ENCODE measurements at regions not wholly inside any gene's neighbourhood (a gene's known extent, or its start where the extent isn't known, plus 50 kb on each side); places are given as distances from the start of the nearest gene placed in this dataset.
"Not testable (repeated sequence)": the region's sequence is repeated elsewhere in the genome, so short reads cannot be mapped to it uniquely, and the experiment has no call there.

- CTCF ChIA-PET: no interaction called here
- Mint-ChIP-seq H3K9me3 (no peaks in the 10 kb centered on the region), H3K27me3 (ENCODE audit: low read depth) (no peaks in the 10 kb centered on the region)
Observed at GRCh38 chr5:87183896-87184295, 83.8 kb upstream of the RASA1 start.

GRCh38 chr5:87184605-87185004 lies 83.1 kb upstream of the RASA1 start:
- no peak for DNase-seq
- Mint-ChIP-seq H3K36me3 (ENCODE audit: low read depth) (no peaks in the 10 kb centered on the region), H3K4me1 (ENCODE audit: low read depth) (peaks cover 20% of the 10 kb centered on the region), H3K27me3 (ENCODE audit: low read depth) (no peaks in the 10 kb centered on the region), H3K9me3 (no peaks in the 10 kb centered on the region), H3K4me3 (no peak overlapping the region), H3K27ac (no peak overlapping the region)
- CTCF ChIA-PET: no interaction called here
- intact Hi-C loops (cut with micrococcal nuclease): no loop called here

More at GRCh38 chr5:87183896-87184295, 83.8 kb upstream of the RASA1 start:
- no peak overlapping the region for H3K27ac Mint-ChIP-seq
- peaks cover 20% of the 10 kb centered on the region for H3K4me1 Mint-ChIP-seq (ENCODE audit: low read depth)
- no peak for DNase-seq
- H3K36me3 Mint-ChIP-seq (ENCODE audit: low read depth): no peaks in the 10 kb centered on the region
- no peak overlapping the region for H3K4me3 Mint-ChIP-seq
- intact Hi-C loops (cut with micrococcal nuclease): loop anchor here (2.0 kb wide), 1 partner anchor 63 kb away; no protein-coding TSS in a partner anchor

- DNase-seq: no peak
- CTCF ChIA-PET: no interaction called here
- intact Hi-C loops (cut with micrococcal nuclease): no loop called here
Observed at GRCh38 chr5:87185838-87186237, 81.8 kb upstream of the RASA1 start.

GRCh38 chr5:87188391-87188790 lies 79.3 kb upstream of the RASA1 start:
- no peak overlapping the region for H3K27ac Mint-ChIP-seq
- H3K9me3 Mint-ChIP-seq: no peaks in the 10 kb centered on the region
- H3K4me1 Mint-ChIP-seq (ENCODE audit: low read depth): peaks cover 3% of the 10 kb centered on the region
- intact Hi-C loops (cut with micrococcal nuclease): no loop called here
- DNase-seq: no peak
- CTCF ChIA-PET: no interaction called here
- H3K36me3 Mint-ChIP-seq (ENCODE audit: low read depth): no peaks in the 10 kb centered on the region
- no peaks in the 10 kb centered on the region for H3K27me3 Mint-ChIP-seq (ENCODE audit: low read depth)
- H3K4me3 Mint-ChIP-seq: no peak overlapping the region

More at GRCh38 chr5:87185838-87186237, 81.8 kb upstream of the RASA1 start:
- Mint-ChIP-seq H3K27me3 (ENCODE audit: low read depth) (no peaks in the 10 kb centered on the region), H3K4me1 (ENCODE audit: low read depth) (peaks cover 20% of the 10 kb centered on the region), H3K4me3 (no peak overlapping the region), H3K27ac (no peak overlapping the region), H3K36me3 (ENCODE audit: low read depth) (no peaks in the 10 kb centered on the region), H3K9me3 (no peaks in the 10 kb centered on the region)

- Mint-ChIP-seq H3K4me3 (no peak overlapping the region), H3K9me3 (no peaks in the 10 kb centered on the region), H3K27ac (no peak overlapping the region), H3K4me1 (ENCODE audit: low read depth) (peaks cover 6% of the 10 kb centered on the region), H3K36me3 (ENCODE audit: low read depth) (no peaks in the 10 kb centered on the region), H3K27me3 (ENCODE audit: low read depth) (no peaks in the 10 kb centered on the region)
- DNase-seq: no peak
- CTCF ChIA-PET: no interaction called here
- intact Hi-C loops (cut with micrococcal nuclease): no loop called here
Observed at GRCh38 chr5:87190041-87190440, 77.6 kb upstream of the RASA1 start.

- CTCF ChIA-PET: no interaction called here
- H3K9me3 Mint-ChIP-seq: no peaks in the 10 kb centered on the region
- peaks cover 12% of the 10 kb centered on the region for H3K4me1 Mint-ChIP-seq (ENCODE audit: low read depth)
- H3K36me3 Mint-ChIP-seq (ENCODE audit: low read depth): no peaks in the 10 kb centered on the region
- H3K27me3 Mint-ChIP-seq (ENCODE audit: low read depth): no peaks in the 10 kb centered on the region
- DNase-seq: no peak
- H3K4me3 Mint-ChIP-seq: no peak overlapping the region
- no peak overlapping the region for H3K27ac Mint-ChIP-seq
- intact Hi-C loops (cut with micrococcal nuclease): no loop called here
Observed at GRCh38 chr5:87190687-87191086, 77.0 kb upstream of the RASA1 start.

- CTCF ChIA-PET: interaction anchor here (0.6 to 1.7 kb wide), 2 partner anchors 9 to 86 kb away, joined by 3 to 4 read pairs; no protein-coding TSS in a partner anchor
- H3K4me3 Mint-ChIP-seq: no peak overlapping the region
- no peak overlapping the region for H3K27ac Mint-ChIP-seq
- no peak for DNase-seq
- intact Hi-C loops (cut with micrococcal nuclease): no loop called here
- H3K27me3 Mint-ChIP-seq (ENCODE audit: low read depth): no peaks in the 10 kb centered on the region
- no peaks in the 10 kb centered on the region for H3K36me3 Mint-ChIP-seq (ENCODE audit: low read depth)
- H3K4me1 Mint-ChIP-seq (ENCODE audit: low read depth): peaks cover 14% of the 10 kb centered on the region
- no peaks in the 10 kb centered on the region for H3K9me3 Mint-ChIP-seq
Observed at GRCh38 chr5:87191645-87192044, 76.0 kb upstream of the RASA1 start.

GRCh38 chr5:87195104-87195591 lies 72.5 kb upstream of the RASA1 start:
- peak; percentile 55 for DNase-seq
- intact Hi-C loops (cut with micrococcal nuclease): loop anchor here (1.0 to 2.0 kb wide), 2 partner anchors 72 to 74 kb away; partner anchors contain the start of gene RASA1
- Mint-ChIP-seq H3K9me3 (peaks cover 3% of the 10 kb centered on the region), H3K36me3 (ENCODE audit: low read depth) (no peaks in the 10 kb centered on the region), H3K4me1 (ENCODE audit: low read depth) (peaks cover 14% of the 10 kb centered on the region), H3K27ac (no peak overlapping the region), H3K27me3 (ENCODE audit: low read depth) (no peaks in the 10 kb centered on the region), H3K4me3 (no peak overlapping the region)
- CTCF ChIA-PET: interaction anchor here (0.7 kb wide), 2 partner anchors 85 to 205 kb away, joined by 3 read pairs; no protein-coding TSS in a partner anchor

- intact Hi-C loops (cut with micrococcal nuclease): loop anchor here (1.0 to 2.0 kb wide), 2 partner anchors 72 to 75 kb away; partner anchors contain the start of gene RASA1
- Mint-ChIP-seq H3K36me3 (ENCODE audit: low read depth) (no peaks in the 10 kb centered on the region), H3K4me1 (ENCODE audit: low read depth) (peaks cover 14% of the 10 kb centered on the region), H3K4me3 (no peak overlapping the region), H3K9me3 (peaks cover 5% of the 10 kb centered on the region), H3K27me3 (ENCODE audit: low read depth) (no peaks in the 10 kb centered on the region), H3K27ac (no peak overlapping the region)
- DNase-seq: no peak
- CTCF ChIA-PET: no interaction called here
Observed at GRCh38 chr5:87195616-87196015, 72.1 kb upstream of the RASA1 start.

GRCh38 chr5:87198010-87198409 lies 69.7 kb upstream of the RASA1 start:
- peaks cover 14% of the 10 kb centered on the region for H3K4me1 Mint-ChIP-seq (ENCODE audit: low read depth)
- H3K27ac Mint-ChIP-seq: no peak overlapping the region
- no peak for DNase-seq
- no peaks in the 10 kb centered on the region for H3K27me3 Mint-ChIP-seq (ENCODE audit: low read depth)
- CTCF ChIA-PET: no interaction called here
- H3K4me3 Mint-ChIP-seq: no peak overlapping the region
- H3K36me3 Mint-ChIP-seq (ENCODE audit: low read depth): no peaks in the 10 kb centered on the region
- intact Hi-C loops (cut with micrococcal nuclease): no loop called here
- H3K9me3 Mint-ChIP-seq: peaks cover 8% of the 10 kb centered on the region

GRCh38 chr5:87199246-87199645 lies 68.4 kb upstream of the RASA1 start:
- H3K4me3 Mint-ChIP-seq; CTCF ChIA-PET; H3K27me3 Mint-ChIP-seq (ENCODE audit: low read depth); H3K9me3 Mint-ChIP-seq; H3K27ac Mint-ChIP-seq; intact Hi-C loops (cut with micrococcal nuclease); DNase-seq; H3K36me3 Mint-ChIP-seq (ENCODE audit: low read depth): not testable (repeated sequence)
- peaks cover 14% of the 10 kb centered on the region for H3K4me1 Mint-ChIP-seq (ENCODE audit: low read depth)

- H3K27ac Mint-ChIP-seq; CTCF ChIA-PET; H3K27me3 Mint-ChIP-seq (ENCODE audit: low read depth); H3K4me3 Mint-ChIP-seq; H3K9me3 Mint-ChIP-seq; DNase-seq; H3K36me3 Mint-ChIP-seq (ENCODE audit: low read depth); intact Hi-C loops (cut with micrococcal nuclease): not testable (repeated sequence)
- H3K4me1 Mint-ChIP-seq (ENCODE audit: low read depth): peaks cover 11% of the 10 kb centered on the region
Observed at GRCh38 chr5:87199704-87200103, 68.0 kb upstream of the RASA1 start.

- Mint-ChIP-seq H3K4me3 (no peak overlapping the region), H3K27ac (no peak overlapping the region), H3K9me3 (peaks cover 7% of the 10 kb centered on the region), H3K4me1 (ENCODE audit: low read depth) (peaks cover 7% of the 10 kb centered on the region), H3K27me3 (ENCODE audit: low read depth) (no peaks in the 10 kb centered on the region), H3K36me3 (ENCODE audit: low read depth) (peaks cover 1% of the 10 kb centered on the region)
- DNase-seq: no peak
- CTCF ChIA-PET: no interaction called here
- intact Hi-C loops (cut with micrococcal nuclease): no loop called here
Observed at GRCh38 chr5:87210076-87210475, 57.6 kb upstream of the RASA1 start.
